ENCODE measurements at regions not wholly inside any gene's neighbourhood (a gene's known extent, or its start where the extent isn't known, plus 50 kb on each side); places are given as distances from the start of the nearest gene placed in this dataset.

DNA sequence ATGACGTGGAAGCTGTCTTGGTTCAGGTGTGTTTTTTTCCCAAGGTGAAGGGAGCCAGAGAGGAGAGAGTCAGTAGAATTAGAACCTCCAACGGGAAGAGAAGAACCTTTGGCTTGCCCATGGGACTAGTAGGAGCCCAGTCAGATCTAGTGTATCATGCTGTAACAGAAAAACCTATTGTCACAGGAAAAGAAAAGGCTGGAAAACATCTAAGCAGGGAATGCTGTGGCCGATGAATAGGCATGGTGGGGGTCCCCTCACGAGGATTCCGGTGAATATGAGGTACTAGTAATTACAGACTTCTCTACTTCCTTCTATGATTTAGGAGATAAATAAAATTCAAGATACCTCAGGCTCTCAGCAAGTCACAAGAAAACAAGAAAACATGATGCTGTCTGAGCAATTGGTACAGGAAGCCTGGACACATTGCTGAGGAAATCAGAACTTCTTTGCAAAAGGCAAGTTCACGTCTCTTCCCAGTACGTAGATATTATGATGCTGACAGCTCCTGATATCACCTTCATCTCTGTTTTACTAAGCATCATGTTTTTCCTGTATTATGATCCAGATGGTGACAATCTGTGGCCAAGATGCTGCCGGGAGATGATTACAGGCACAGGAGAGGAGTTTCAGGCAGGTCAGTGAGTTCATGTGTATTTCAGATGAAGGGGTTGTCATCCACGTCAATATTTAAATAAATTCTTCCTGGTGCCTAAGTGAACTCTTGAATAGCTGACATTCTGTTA, 54.3 kb upstream of the NPY start:
- TF ChIP-seq, protein P1, sequence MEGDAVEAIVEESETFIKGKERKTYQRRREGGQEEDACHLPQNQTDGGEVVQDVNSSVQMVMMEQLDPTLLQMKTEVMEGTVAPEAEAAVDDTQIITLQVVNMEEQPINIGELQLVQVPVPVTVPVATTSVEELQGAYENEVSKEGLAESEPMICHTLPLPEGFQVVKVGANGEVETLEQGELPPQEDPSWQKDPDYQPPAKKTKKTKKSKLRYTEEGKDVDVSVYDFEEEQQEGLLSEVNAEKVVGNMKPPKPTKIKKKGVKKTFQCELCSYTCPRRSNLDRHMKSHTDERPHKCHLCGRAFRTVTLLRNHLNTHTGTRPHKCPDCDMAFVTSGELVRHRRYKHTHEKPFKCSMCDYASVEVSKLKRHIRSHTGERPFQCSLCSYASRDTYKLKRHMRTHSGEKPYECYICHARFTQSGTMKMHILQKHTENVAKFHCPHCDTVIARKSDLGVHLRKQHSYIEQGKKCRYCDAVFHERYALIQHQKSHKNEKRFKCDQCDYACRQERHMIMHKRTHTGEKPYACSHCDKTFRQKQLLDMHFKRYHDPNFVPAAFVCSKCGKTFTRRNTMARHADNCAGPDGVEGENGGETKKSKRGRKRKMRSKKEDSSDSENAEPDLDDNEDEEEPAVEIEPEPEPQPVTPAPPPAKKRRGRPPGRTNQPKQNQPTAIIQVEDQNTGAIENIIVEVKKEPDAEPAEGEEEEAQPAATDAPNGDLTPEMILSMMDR (IDR thresholded peaks at IDR 0.05; ENCODE audit: extremely low read depth, missing control alignments), result no peak

DNA sequence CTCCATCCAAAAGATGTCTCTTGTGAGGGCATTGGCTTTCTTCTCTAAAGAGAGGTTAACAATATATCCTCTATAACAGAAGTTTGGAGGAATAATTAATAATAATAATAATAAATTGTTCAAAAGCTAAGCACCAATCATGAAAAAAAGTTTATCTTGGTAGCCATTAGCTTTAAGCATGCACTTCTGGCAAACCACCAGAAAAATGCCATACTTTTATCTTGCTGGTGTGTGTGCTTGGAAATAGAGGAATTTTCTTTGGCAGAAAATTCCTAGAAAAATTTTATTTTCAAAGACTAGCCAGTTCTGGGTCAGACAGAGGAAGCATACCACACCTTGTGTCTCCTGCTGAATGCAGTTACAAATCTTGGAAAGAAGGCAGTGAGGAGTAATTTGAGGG, 52.5 kb upstream of the NPY start:
- no peak for DNase-seq (ENCODE audit: low spot score)
- TF ChIP-seq, protein P1 (IDR thresholded peaks at IDR 0.05; ENCODE audit: extremely low read depth, missing control alignments), result no peak

More for the DNA sequence above, 54.3 kb upstream of the NPY start:
- DNase-seq (ENCODE audit: low spot score), result no peak

DNA sequence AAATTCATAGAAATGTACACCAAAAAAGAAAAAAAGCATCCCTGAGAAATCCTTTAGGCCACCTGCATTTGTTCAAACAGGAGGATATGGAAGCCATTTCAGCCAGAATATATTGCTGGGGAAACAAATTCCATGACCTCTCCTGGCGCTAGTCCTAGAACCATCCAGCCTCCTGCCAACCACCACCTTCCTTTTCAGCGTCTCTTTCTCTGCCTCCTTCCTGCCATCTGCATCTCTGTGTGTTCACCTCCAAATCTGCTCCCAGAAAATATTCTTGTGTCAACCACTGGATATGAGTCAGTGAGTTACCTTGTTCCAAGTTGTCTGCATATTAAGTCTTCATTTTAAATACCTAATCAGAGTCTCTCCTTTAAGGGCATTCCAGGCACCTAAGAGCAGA, 50.6 kb upstream of the NPY start:
- TF ChIP-seq, protein P1 (IDR thresholded peaks at IDR 0.05; ENCODE audit: extremely low read depth, missing control alignments), result no peak
- no peak for DNase-seq (ENCODE audit: low spot score)

Data from GM20000 (cell line).